ENCODE measurements at regions not wholly inside any gene's neighbourhood (a gene's known extent, or its start where the extent isn't known, plus 50 kb on each side); places are given as distances from the start of the nearest gene placed in this dataset.

DNA sequence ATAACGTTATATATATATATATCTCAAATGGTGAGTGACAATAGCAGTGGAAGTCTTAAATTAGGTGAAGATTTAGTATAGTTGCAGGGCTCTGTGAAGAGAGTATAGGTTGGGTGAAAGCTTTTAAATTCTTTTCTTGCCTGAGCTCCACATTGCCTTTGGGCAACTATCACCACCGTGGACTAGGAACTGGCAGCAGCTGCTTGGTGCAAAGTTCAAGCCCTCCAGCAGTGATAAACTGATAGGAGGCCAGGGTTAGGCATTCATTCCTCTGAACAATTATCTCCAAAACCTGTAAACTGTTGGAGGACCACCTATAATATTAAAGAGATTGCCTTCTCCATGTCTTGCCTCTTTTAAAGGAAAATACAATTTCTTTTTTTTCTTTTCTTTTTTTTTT lies 91.2 kb upstream of the ATXN7L3B start:
- no CpG with 5 or more reads among the region's 2 CpGs for WGBS (ENCODE audit: insufficient coverage)
- TF ChIP-seq, protein P1, sequence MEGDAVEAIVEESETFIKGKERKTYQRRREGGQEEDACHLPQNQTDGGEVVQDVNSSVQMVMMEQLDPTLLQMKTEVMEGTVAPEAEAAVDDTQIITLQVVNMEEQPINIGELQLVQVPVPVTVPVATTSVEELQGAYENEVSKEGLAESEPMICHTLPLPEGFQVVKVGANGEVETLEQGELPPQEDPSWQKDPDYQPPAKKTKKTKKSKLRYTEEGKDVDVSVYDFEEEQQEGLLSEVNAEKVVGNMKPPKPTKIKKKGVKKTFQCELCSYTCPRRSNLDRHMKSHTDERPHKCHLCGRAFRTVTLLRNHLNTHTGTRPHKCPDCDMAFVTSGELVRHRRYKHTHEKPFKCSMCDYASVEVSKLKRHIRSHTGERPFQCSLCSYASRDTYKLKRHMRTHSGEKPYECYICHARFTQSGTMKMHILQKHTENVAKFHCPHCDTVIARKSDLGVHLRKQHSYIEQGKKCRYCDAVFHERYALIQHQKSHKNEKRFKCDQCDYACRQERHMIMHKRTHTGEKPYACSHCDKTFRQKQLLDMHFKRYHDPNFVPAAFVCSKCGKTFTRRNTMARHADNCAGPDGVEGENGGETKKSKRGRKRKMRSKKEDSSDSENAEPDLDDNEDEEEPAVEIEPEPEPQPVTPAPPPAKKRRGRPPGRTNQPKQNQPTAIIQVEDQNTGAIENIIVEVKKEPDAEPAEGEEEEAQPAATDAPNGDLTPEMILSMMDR (IDR thresholded peaks at IDR 0.05): no peak
- peaks cover 0 to 4% (median 0%) of the 10 kb centered on the region in 7 donors for H3K9me3 Mint-ChIP-seq

GRCh38 chr12:74449872-74450271 lies 87.8 kb upstream of the ATXN7L3B start:
- no peak overlapping the region for H3K4me3 Mint-ChIP-seq
- Histone ChIP-seq H3K4me3 (replicated peaks in 1 of 3; ENCODE audit: low read depth in 2 of 3, low read length in 3 of 3) (no peak overlapping the region), H3K27me3 (ENCODE audit: control insufficient read depth in 2 of 2, insufficient read depth in 2 of 2, low read length in 2 of 2) (no peaks in the 10 kb centered on the region), H3K9ac (ENCODE audit: insufficient read depth, low read length, poor library complexity, severe bottlenecking) (no peak overlapping the region), H4K20me1 (ENCODE audit: insufficient read depth, low read length) (no peaks in the 10 kb centered on the region), H3K27ac (ENCODE audit: low read depth in 1 of 2, low read length in 2 of 2) (no peak overlapping the region), H3K9me3 (replicated peaks in 1 of 2; ENCODE audit: control insufficient read depth in 1 of 2, insufficient read depth in 1 of 2, low read length in 2 of 2) (no peaks in the 10 kb centered on the region), H3K4me1 (ENCODE audit: control insufficient read depth in 1 of 2, insufficient read depth in 2 of 2, low read length in 2 of 2) (no peaks in the 10 kb centered on the region), H3K79me2 (ENCODE audit: insufficient read depth, low read length) (no peaks in the 10 kb centered on the region), H3K36me3 (replicated peaks in 1 of 2; ENCODE audit: control insufficient read depth in 1 of 2, insufficient read depth in 2 of 2, low read length in 2 of 2) (no peaks in the 10 kb centered on the region), H2AFZ (ENCODE audit: insufficient read depth, low read depth, low read length, poor library complexity, severe bottlenecking) (no peak overlapping the region), H3K4me2 (replicated peaks; ENCODE audit: extremely low read depth, low read length, poor library complexity, severe bottlenecking) (no peak overlapping the region)
- TF ChIP-seq, protein P1 (IDR thresholded peaks at IDR 0.05): no peak
- H3K27me3 Mint-ChIP-seq (ENCODE audit: low read depth in 3 of 3): no peaks in the 10 kb centered on the region
- no peaks in the 10 kb centered on the region for H3K4me1 Mint-ChIP-seq
- no peak overlapping the region for H3K27ac Mint-ChIP-seq
- DNase-seq: no peak
- intact Hi-C loops (cut with micrococcal nuclease): no loop called here
- peaks cover 0 to 4% (median 0%) of the 10 kb centered on the region in 7 donors for H3K9me3 Mint-ChIP-seq
- no peaks in the 10 kb centered on the region for H3K36me3 Mint-ChIP-seq
- WGBS (ENCODE audit: insufficient coverage): 96% methylated on average over 2 of the region's 2 CpGs

More for the DNA sequence above, 91.2 kb upstream of the ATXN7L3B start:
- no peak overlapping the region for H3K4me2 ChIP-seq (replicated peaks; ENCODE audit: extremely low read depth, low read length, poor library complexity, severe bottlenecking)
- no peak overlapping the region for H2AFZ ChIP-seq (ENCODE audit: insufficient read depth, low read depth, low read length, poor library complexity, severe bottlenecking)
- no peaks in the 10 kb centered on the region for H3K4me1 ChIP-seq (ENCODE audit: control insufficient read depth in 1 of 2, insufficient read depth in 2 of 2, low read length in 2 of 2)
- H3K36me3 ChIP-seq (replicated peaks in 1 of 2; ENCODE audit: control insufficient read depth in 1 of 2, insufficient read depth in 2 of 2, low read length in 2 of 2): no peaks in the 10 kb centered on the region
- no peak overlapping the region for H3K4me3 ChIP-seq (replicated peaks in 1 of 3; ENCODE audit: low read depth in 2 of 3, low read length in 3 of 3)
- no peak overlapping the region for H3K9ac ChIP-seq (ENCODE audit: insufficient read depth, low read length, poor library complexity, severe bottlenecking)
- Mint-ChIP-seq H3K4me3 (no peak overlapping the region), H3K27me3 (ENCODE audit: low read depth in 3 of 3) (no peaks in the 10 kb centered on the region), H3K27ac (no peak overlapping the region), H3K36me3 (no peaks in the 10 kb centered on the region), H3K4me1 (no peaks in the 10 kb centered on the region)
- H3K79me2 ChIP-seq (ENCODE audit: insufficient read depth, low read length): no peaks in the 10 kb centered on the region
- no peak for DNase-seq
- intact Hi-C loops (cut with micrococcal nuclease): no loop called here
- no peaks in the 10 kb centered on the region for H3K27me3 ChIP-seq (ENCODE audit: control insufficient read depth in 2 of 2, insufficient read depth in 2 of 2, low read length in 2 of 2)
- no peak overlapping the region for H3K27ac ChIP-seq (ENCODE audit: low read depth in 1 of 2, low read length in 2 of 2)
- H3K9me3 ChIP-seq (replicated peaks in 1 of 2; ENCODE audit: control insufficient read depth in 1 of 2, insufficient read depth in 1 of 2, low read length in 2 of 2): no peaks in the 10 kb centered on the region
- H4K20me1 ChIP-seq (ENCODE audit: insufficient read depth, low read length): no peaks in the 10 kb centered on the region

All from CD14-positive monocyte (primary cell).